Caco-2 (cell line): ENCODE measurements at regions not wholly inside any gene's neighbourhood (a gene's known extent, or its start where the extent isn't known, plus 50 kb on each side); places are given as distances from the start of the nearest gene placed in this dataset.

Source experiments
- BruUV-seq: library from RNA; stranded (reverse); fragments of 400-500 nt; replicated peaks from 2 replicates; lab custom pipeline; 2021; lab: Mats Ljungman, UMichigan
- CTCF ChIA-PET: fragments of 300-600 bp; sonication (Branson Sonifier 250); formaldehyde crosslinking; loops from one replicate; lab custom pipeline; 2022; ENCODE audit warnings: antibody characterized with exemption; lab: Charles Lee
- POLR2A ChIA-PET: fragments of 300-600 bp; sonication (Branson Sonifier 250); formaldehyde crosslinking; loops from one replicate; lab custom pipeline; 2022; ENCODE audit warnings: antibody characterized with exemption; lab: Charles Lee
- DNase-seq, 2 experiments: peaks; one replicate each; pipeline versions ENCODE4 v3.0.0 to v3.0.0-alpha.2; 2020 to 2022
- H3K27me3 ChIP-seq: replicated peaks from 2 replicates; pipeline ENCODE4 v1.6.0; 2011; ENCODE audit warnings: low read length; ENCODE audit not compliant: control insufficient read depth, insufficient read depth
- H3K36me3 ChIP-seq: 2 replicates; pipeline ENCODE4 v1.5.1; 2011; ENCODE audit warnings: low read length; ENCODE audit not compliant: control insufficient read depth, insufficient read depth
- H3K4me1 ChIP-seq: fragments of 250-450 bp; sonication (Bioruptor Pico); 2 replicates; pipeline ENCODE4 v1.5.1; 2020; ENCODE audit warnings: mild to moderate bottlenecking
- H3K4me3 ChIP-seq: 2 replicates; pipeline ENCODE4 v1.5.1; 2011; ENCODE audit warnings: low read depth, mild to moderate bottlenecking, control low read depth, low read length
- H3K9me3 ChIP-seq: fragments of 250-450 bp; sonication (Bioruptor Pico); 2 replicates; pipeline ENCODE4 v1.5.1; 2020; ENCODE audit warnings: mild to moderate bottlenecking, moderate library complexity
- H3K27ac Mint-ChIP-seq: one replicate; pipeline ENCODE4 v1.8.0; 2022; ENCODE audit warnings: mixed read lengths; ENCODE audit not compliant: unreplicated experiment
- H3K27me3 Mint-ChIP-seq: one replicate; pipeline ENCODE4 v1.8.0; 2022; ENCODE audit warnings: mixed read lengths; ENCODE audit not compliant: insufficient read depth, unreplicated experiment
- H3K36me3 Mint-ChIP-seq: one replicate; pipeline ENCODE4 v1.8.0; 2022; ENCODE audit warnings: mild to moderate bottlenecking, mixed read lengths; ENCODE audit not compliant: insufficient read depth, unreplicated experiment
- H3K4me1 Mint-ChIP-seq: one replicate; pipeline ENCODE4 v1.8.0; 2022; ENCODE audit warnings: low read depth, mixed read lengths; ENCODE audit not compliant: unreplicated experiment
- H3K4me3 Mint-ChIP-seq: one replicate; pipeline ENCODE4 v1.8.0; 2022; ENCODE audit warnings: mild to moderate bottlenecking, moderate library complexity, mixed read lengths; ENCODE audit not compliant: unreplicated experiment
- H3K9me3 Mint-ChIP-seq: one replicate; pipeline ENCODE4 v1.8.0; 2022; ENCODE audit warnings: mixed read lengths; ENCODE audit not compliant: unreplicated experiment
- CTCF ChIP-seq, 2 experiments: fragments of 200-600 bp in 1 of 2; IDR thresholded peaks; 1 replicate in 1 of 2; 2 replicates in 1 of 2; pipeline versions ENCODE4 v1.5.1 to v1.8.0; 2011 to 2022; ENCODE audit warnings: antibody characterized with exemption in 1 of 2, control low read depth in 1 of 2, inconsistent platforms in 1 of 2, low read depth in 1 of 2, low read length in 1 of 2, mild to moderate bottlenecking in 1 of 2, moderate library complexity in 1 of 2; ENCODE audit not compliant: insufficient read depth in 1 of 2, severe bottlenecking in 1 of 2, unreplicated experiment in 1 of 2
- intact Hi-C: fragments of 100-400 bp; cut with micrococcal nuclease; formaldehyde crosslinking; loops from one replicate; pipeline ENCODE4 v1.10.0; 2022; ENCODE audit not compliant: unreplicated experiment

DNA sequence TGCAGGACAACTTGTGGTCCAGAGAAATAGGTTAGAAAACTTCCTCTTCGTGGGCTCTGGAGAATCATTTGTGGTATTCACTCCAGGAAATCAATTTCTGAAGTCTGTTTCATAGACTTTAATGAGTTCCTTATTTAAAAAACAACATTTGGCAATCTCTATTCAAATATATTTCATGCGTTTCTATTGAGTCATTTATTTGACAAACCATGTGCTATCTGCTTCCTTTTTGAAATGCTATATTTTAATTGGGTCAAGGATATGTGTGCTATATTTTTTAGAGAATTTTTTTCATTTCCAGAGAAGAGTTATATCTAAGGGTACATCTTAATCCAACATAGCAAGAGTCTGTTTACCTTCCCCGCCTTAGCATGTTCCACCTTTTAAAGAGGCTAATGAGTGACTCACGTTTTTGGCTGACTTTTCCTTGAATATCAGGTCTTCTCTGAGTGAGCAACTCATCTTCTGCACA, 252.4 kb upstream of the EGLN3 start:
- H3K36me3 ChIP-seq: no peaks in the 10 kb centered on the region
- Mint-ChIP-seq H3K4me3 (no peak overlapping the region), H3K27ac (no peak overlapping the region), H3K36me3 (no peaks in the 10 kb centered on the region), H3K4me1 (no peaks in the 10 kb centered on the region), H3K27me3 (no peaks in the 10 kb centered on the region), H3K9me3 (peaks cover 6% of the 10 kb centered on the region)
- H3K4me1 ChIP-seq: no peaks in the 10 kb centered on the region
- H3K9me3 ChIP-seq: no peaks in the 10 kb centered on the region
- no peak for TF ChIP-seq CTCF (IDR thresholded peaks at IDR 0.05; ENCODE audit: insufficient read depth in 1 of 2, low read depth in 1 of 2, low read length in 1 of 2, severe bottlenecking in 1 of 2, unreplicated experiment in 1 of 2)
- H3K4me3 ChIP-seq: no peak overlapping the region
- no TSS peak for BruUV-seq
- POLR2A ChIA-PET: no interaction called here
- intact Hi-C loops: no loop called here
- CTCF ChIA-PET: no interaction called here
- H3K27me3 ChIP-seq: no peaks in the 10 kb centered on the region
- DNase-seq: no peak

GRCh38 chr14:34201909-34202637, 251.2 kb upstream of the EGLN3 start:
- Histone ChIP-seq H3K9me3 (no peaks in the 10 kb centered on the region), H3K4me3 (no peak overlapping the region), H3K27me3 (no peaks in the 10 kb centered on the region), H3K4me1 (no peaks in the 10 kb centered on the region), H3K36me3 (no peaks in the 10 kb centered on the region)
- Mint-ChIP-seq H3K36me3 (no peaks in the 10 kb centered on the region), H3K9me3 (peaks cover 9% of the 10 kb centered on the region), H3K4me1 (no peaks in the 10 kb centered on the region), H3K27me3 (no peaks in the 10 kb centered on the region), H3K4me3 (no peak overlapping the region), H3K27ac (no peak overlapping the region)
- no peak for DNase-seq
- no TSS peak for BruUV-seq
- CTCF ChIA-PET: no interaction called here
- TF ChIP-seq CTCF (IDR thresholded peaks at IDR 0.05; ENCODE audit: insufficient read depth in 1 of 2, low read depth in 1 of 2, low read length in 1 of 2, severe bottlenecking in 1 of 2, unreplicated experiment in 1 of 2): no peak
- intact Hi-C loops: no loop called here
- POLR2A ChIA-PET: interaction anchor here (0.7 kb wide), 1 partner anchor 11 kb away, joined by 3 read pairs; no protein-coding TSS in a partner anchor

DNA sequence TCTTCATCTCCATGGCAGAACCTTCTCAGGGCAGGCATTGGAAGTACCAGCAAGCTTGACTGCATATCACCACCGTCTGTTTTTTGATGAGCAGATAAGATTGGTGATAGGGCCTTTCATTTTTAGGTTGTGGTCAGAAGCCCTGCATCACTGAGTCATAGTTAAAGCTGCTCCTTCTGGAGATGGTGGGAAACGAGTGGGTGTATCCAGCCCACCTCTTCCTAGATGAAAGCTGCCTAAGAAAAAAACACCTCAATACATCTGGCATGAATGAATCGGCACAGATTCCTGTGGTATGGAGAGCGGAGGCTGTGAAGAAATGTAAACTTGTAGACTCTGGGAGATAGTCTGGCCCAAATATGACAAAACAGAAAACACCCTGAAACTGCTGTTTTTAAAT, 248.7 kb upstream of the EGLN3 start:
- no peaks in the 10 kb centered on the region for H3K4me1 ChIP-seq
- ChIA-PET POLR2A (no interaction called here), CTCF (no interaction called here)
- H3K4me1 Mint-ChIP-seq: no peaks in the 10 kb centered on the region
- no peak overlapping the region for H3K4me3 ChIP-seq
- no peaks in the 10 kb centered on the region for H3K9me3 ChIP-seq
- H3K36me3 ChIP-seq: no peaks in the 10 kb centered on the region
- no peak overlapping the region for H3K4me3 Mint-ChIP-seq
- no peak for DNase-seq
- no peaks in the 10 kb centered on the region for H3K36me3 Mint-ChIP-seq
- no TSS peak for BruUV-seq
- H3K27me3 ChIP-seq: no peaks in the 10 kb centered on the region
- intact Hi-C loops: no loop called here
- TF ChIP-seq CTCF (IDR thresholded peaks at IDR 0.05; ENCODE audit: insufficient read depth in 1 of 2, low read depth in 1 of 2, low read length in 1 of 2, severe bottlenecking in 1 of 2, unreplicated experiment in 1 of 2): no peak
- H3K27me3 Mint-ChIP-seq: no peaks in the 10 kb centered on the region
- H3K27ac Mint-ChIP-seq: no peak overlapping the region
- peaks cover 25% of the 10 kb centered on the region for H3K9me3 Mint-ChIP-seq
